GM18511 (cell line): ENCODE measurements at regions not wholly inside any gene's neighbourhood (a gene's known extent, or its start where the extent isn't known, plus 50 kb on each side); places are given as distances from the start of the nearest gene placed in this dataset.
"Not testable (repeated sequence)": the region's sequence is repeated elsewhere in the genome, so short reads cannot be mapped to it uniquely, and the experiment has no call there.

ENCODE experiments used
- ATAC-seq: cut with Tn5 transposase; IDR thresholded peaks from one replicate; pipeline ENCODE4 v1.9.1; 2021; ENCODE audit warnings: mild to moderate bottlenecking, moderate library complexity; ENCODE audit not compliant: unreplicated experiment

- ATAC-seq, result no peak
Observed at GRCh38 chr17:53765609-53766008, 57.1 kb upstream of the KIF2B start.

GRCh38 chr17:53765129-53765528 is 57.6 kb upstream of the KIF2B start:
- no peak for ATAC-seq

GRCh38 chr17:53757559-53757958 is 65.2 kb upstream of the KIF2B start:
- ATAC-seq, result no peak

- not testable (repeated sequence) for ATAC-seq
Observed at GRCh38 chr17:53757116-53757515, 65.6 kb upstream of the KIF2B start.

- no peak for ATAC-seq
Observed at GRCh38 chr17:53749178-53749577, 73.5 kb upstream of the KIF2B start.

- not testable (repeated sequence) for ATAC-seq
Observed at GRCh38 chr17:53748159-53748820, 74.4 kb upstream of the KIF2B start.

- ATAC-seq, result no peak
Observed at GRCh38 chr17:53740312-53740711, 82.4 kb upstream of the KIF2B start.

GRCh38 chr17:53736516-53737240 is 86.0 kb upstream of the KIF2B start:
- ATAC-seq, result no peak

GRCh38 chr17:53724726-53725125 is 98.0 kb upstream of the KIF2B start:
- ATAC-seq, result no peak

GRCh38 chr17:53722407-53722806 is 100.3 kb upstream of the KIF2B start:
- ATAC-seq, result no peak

GRCh38 chr17:53721101-53721500 is 101.6 kb upstream of the KIF2B start:
- no peak for ATAC-seq

GRCh38 chr17:53719229-53719628 is 103.5 kb upstream of the KIF2B start:
- ATAC-seq, result no peak

GRCh38 chr17:53707566-53707965 is 115.2 kb upstream of the KIF2B start:
- ATAC-seq, result no peak

- no peak for ATAC-seq
Observed at GRCh38 chr17:53696286-53696685, 126.4 kb upstream of the KIF2B start.

- no peak for ATAC-seq
Observed at GRCh38 chr17:53687324-53687723, 135.4 kb upstream of the KIF2B start.

- no peak for ATAC-seq
Observed at GRCh38 chr17:53680745-53681144, 142.0 kb upstream of the KIF2B start.

- ATAC-seq, result no peak
Observed at GRCh38 chr17:53668854-53669253, 153.9 kb upstream of the KIF2B start.

GRCh38 chr17:53662608-53663007 is 160.1 kb upstream of the KIF2B start:
- ATAC-seq, result no peak

- no peak for ATAC-seq
Observed at GRCh38 chr17:53659181-53659580, 163.5 kb upstream of the KIF2B start.

- ATAC-seq, result no peak
Observed at GRCh38 chr17:53655591-53655990, 167.1 kb upstream of the KIF2B start.

- no peak for ATAC-seq
Observed at GRCh38 chr17:53649201-53649600, 173.5 kb upstream of the KIF2B start.

- ATAC-seq, result no peak
Observed at GRCh38 chr17:53646835-53647234, 175.9 kb upstream of the KIF2B start.

- ATAC-seq, result no peak
Observed at GRCh38 chr17:53640808-53641207, 181.9 kb upstream of the KIF2B start.
